ENCODE measurements at regions not wholly inside any gene's neighbourhood (a gene's known extent, or its start where the extent isn't known, plus 50 kb on each side); places are given as distances from the start of the nearest gene placed in this dataset.
"Not testable (repeated sequence)": the region's sequence is repeated elsewhere in the genome, so short reads cannot be mapped to it uniquely, and the experiment has no call there.

DNA sequence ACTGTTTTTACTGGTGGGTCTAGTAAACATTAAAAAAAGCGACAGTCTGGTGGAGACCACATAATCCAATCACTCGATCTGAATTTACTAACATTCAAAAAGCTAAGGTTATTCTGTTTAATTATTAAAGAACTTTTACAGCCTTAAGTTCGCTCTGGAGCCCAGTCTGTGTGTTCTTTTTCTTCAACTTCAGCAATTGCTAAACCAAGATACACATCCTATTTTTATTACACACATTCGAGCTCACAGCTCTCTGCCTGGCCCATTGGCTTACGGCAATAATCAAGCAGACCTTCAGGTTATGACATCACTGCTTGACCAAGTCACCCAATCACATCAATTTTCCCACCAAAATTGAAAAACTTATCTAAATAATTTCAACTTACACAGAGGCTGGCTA lies 57.4 kb upstream of the PRSS16 start:
- DNase-seq (ENCODE audit: low read depth), result no peak

GRCh38 chr6:27194453-27194852 lies 53.0 kb upstream of the PRSS16 start:
- DNase-seq (ENCODE audit: low read depth), result not testable (repeated sequence)

DNA sequence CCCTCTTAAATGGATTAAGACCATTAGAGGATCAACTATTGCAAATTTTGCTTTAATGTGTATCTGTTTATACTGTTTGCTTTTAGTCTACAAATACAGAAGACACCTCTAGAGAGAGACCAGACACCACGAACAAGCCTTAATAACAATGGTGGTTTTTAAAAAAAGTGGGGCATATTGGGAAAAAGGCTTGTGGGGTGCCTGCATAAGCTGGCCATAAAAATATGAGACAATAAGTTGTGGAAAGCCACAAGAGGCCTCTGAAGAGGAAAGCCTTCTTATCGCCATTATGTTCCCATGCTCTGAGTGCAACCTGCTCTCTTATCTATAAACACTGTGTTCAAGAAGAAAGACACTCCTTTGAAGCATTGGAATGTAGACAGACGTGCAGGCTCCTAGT lies 52.0 kb upstream of the PRSS16 start:
- not testable (repeated sequence) for DNase-seq (ENCODE audit: low read depth)
